ENCODE measurements at regions not wholly inside any gene's neighbourhood (a gene's known extent, or its start where the extent isn't known, plus 50 kb on each side); places are given as distances from the start of the nearest gene placed in this dataset.

DNA sequence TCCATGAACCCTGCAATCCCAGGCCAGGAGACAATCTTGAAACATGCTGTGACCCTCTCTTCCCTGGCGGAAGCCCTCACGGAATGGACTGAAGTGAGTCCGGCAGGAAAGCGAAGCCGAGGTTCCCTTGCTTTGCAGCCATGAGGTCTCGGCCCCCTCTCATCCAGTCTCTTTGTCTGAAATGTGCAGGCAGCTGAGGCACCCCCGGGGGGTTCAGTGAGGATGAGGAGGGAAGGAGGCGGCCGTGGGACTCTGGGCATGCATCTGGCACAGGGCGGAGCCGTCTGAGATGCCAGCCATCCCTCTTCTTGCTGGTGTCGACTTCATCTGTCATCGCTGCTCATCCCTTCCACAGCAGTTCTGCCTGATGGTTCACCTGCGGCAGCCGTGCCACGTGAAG, 1485.7 kb downstream of the BRD1 start:
- TF ChIP-seq CTCF (IDR thresholded peaks at IDR 0.05; ENCODE audit: low read depth, low read length, missing control alignments), result no peak
- no peak for DNase-seq (ENCODE audit: low read depth)
- no peak overlapping the region for H3K4me3 ChIP-seq (ENCODE audit: low read depth, low read length)

DNA sequence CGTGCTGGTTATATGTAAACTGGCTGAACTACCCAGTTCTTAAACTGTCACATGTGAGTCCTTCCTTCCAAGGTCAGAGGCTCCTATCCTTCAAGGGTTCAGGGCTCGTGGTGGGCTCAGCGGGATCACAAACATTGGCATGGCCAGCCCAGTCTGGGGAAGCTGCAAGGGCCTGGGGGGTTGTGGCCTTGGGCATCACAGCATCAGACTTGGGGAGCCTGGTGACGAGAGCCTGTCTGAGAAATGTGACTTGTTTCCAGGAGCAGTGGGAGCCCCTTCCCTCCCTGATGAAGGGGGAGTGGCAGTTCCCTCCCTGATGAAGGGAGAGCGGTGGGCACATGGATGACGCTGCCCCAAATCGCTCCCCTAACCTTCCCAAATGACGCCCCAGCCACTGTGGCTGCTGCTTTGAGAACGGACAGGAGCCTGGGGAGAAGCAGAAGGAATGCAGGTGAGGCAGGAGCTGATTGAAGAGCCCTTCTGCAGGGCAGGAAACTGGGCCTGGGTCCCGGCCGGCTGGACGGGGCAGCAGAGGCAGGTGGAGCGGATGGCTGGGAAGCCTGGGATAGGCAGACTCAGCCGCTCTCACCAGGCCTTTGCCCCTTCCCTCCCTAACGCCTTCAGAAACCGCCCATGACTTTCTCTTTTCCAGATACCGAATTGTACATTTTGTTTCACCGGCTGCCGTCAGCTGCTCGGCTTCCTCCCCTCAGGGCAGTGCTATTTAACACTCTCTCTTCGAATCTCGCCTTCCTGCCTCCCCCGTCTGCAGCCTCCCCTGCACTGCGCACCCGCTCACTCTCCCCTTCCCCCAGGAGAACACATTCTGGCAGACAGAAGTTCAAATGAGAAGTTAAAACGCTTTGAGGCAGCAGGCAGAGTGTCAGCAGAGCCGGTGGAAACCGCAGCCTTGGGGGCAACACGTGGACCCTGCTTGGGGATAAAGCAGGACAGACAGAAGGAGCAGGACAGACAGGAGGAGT, 1486.7 kb downstream of the BRD1 start:
- no peak overlapping the region for H3K4me3 ChIP-seq (ENCODE audit: low read depth, low read length)
- DNase-seq (ENCODE audit: low read depth), result no peak
- no peak for TF ChIP-seq CTCF (IDR thresholded peaks at IDR 0.05; ENCODE audit: low read depth, low read length, missing control alignments)

GRCh38 chr22:48340191-48340590, 1487.5 kb downstream of the BRD1 start:
- TF ChIP-seq CTCF (IDR thresholded peaks at IDR 0.05; ENCODE audit: low read depth, low read length, missing control alignments), result no peak
- no peak overlapping the region for H3K4me3 ChIP-seq (ENCODE audit: low read depth, low read length)
- no peak for DNase-seq (ENCODE audit: low read depth)

GRCh38 chr22:48338793-48339705, 1488.6 kb downstream of the BRD1 start:
- no peak for DNase-seq (ENCODE audit: low read depth)
- TF ChIP-seq CTCF (IDR thresholded peaks at IDR 0.05; ENCODE audit: low read depth, low read length, missing control alignments), result no peak
- no peak overlapping the region for H3K4me3 ChIP-seq (ENCODE audit: low read depth, low read length)

DNA sequence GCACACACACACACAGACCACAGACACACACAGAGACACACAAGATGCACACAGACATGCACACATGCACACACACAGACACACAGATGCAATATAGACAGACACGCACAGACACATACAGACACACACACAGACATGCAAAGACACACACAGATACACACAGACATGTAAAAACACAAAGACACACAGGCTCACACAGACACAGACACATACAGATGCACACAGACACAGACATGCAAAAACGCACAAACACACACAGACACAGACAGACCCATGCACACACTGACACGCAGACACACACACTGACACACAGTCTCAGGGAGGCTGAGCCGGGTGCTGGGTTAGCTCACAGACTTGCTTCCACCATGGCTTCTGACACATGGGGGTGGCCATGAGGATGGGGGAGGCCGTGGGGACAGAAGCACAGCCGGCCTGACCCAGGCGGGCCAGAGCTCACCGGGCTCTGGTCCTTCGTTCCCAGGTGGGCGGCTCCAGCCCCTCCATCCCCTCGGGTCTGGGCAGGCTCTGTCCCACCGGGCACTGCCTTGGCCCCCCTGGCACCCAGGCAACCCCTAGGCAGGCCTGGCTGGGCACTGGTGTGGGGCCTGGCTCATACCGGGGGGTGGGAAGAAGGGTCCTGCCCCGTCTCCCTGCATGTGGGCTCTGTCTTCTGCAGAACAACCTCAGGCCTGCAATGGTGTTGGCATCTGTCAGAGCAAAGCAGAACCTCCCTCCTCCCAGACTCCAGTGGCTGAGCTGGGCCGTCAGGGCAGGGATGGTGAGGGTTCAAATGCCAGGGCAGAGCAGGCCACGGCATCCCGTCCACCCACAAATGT, 1489.5 kb downstream of the BRD1 start:
- DNase-seq (ENCODE audit: low read depth), result no peak
- no peak overlapping the region for H3K4me3 ChIP-seq (ENCODE audit: low read depth, low read length)
- no peak for TF ChIP-seq CTCF (IDR thresholded peaks at IDR 0.05; ENCODE audit: low read depth, low read length, missing control alignments)

DNA sequence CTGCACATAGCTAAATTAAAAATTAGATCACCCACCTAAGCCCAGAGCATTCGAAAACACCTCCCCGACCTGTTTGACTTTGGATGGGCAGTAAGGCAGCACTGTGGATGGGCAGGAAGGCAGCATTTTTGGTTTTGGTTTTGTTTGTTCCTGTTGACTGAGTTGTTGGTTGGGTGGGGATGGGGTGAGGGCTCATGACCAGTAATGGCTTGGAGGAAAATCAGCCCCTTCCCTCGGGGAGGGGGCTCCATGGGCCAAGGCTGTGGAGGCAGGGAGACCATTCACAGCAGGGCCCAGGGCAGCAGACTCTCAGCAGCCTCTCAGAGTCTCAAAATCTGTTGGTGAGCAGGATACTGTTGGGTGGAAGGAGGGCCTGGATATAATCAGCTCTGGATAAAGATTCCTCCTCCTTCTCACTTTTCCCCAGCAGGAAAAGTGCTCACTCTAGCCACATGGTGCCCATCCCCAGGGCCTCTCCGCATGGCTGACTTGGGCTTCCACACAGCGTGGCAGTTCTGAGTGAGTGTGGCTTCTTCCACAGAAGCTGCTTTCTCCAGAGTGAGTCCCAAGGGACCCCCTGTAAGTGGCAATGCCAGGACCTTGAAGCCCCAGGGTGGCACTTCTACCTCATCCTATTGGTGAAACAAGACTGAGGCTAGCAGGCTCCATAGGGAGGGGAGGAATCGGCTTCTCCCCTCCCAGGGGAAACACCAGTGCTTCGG, 1491.2 kb downstream of the BRD1 start:
- H3K4me3 ChIP-seq (ENCODE audit: low read depth, low read length), result no peak overlapping the region
- no peak for DNase-seq (ENCODE audit: low read depth)
- no peak for TF ChIP-seq CTCF (IDR thresholded peaks at IDR 0.05; ENCODE audit: low read depth, low read length, missing control alignments)
